ENCODE measurements at regions not wholly inside any gene's neighbourhood (a gene's known extent, or its start where the extent isn't known, plus 50 kb on each side); places are given as distances from the start of the nearest gene placed in this dataset.

DNA sequence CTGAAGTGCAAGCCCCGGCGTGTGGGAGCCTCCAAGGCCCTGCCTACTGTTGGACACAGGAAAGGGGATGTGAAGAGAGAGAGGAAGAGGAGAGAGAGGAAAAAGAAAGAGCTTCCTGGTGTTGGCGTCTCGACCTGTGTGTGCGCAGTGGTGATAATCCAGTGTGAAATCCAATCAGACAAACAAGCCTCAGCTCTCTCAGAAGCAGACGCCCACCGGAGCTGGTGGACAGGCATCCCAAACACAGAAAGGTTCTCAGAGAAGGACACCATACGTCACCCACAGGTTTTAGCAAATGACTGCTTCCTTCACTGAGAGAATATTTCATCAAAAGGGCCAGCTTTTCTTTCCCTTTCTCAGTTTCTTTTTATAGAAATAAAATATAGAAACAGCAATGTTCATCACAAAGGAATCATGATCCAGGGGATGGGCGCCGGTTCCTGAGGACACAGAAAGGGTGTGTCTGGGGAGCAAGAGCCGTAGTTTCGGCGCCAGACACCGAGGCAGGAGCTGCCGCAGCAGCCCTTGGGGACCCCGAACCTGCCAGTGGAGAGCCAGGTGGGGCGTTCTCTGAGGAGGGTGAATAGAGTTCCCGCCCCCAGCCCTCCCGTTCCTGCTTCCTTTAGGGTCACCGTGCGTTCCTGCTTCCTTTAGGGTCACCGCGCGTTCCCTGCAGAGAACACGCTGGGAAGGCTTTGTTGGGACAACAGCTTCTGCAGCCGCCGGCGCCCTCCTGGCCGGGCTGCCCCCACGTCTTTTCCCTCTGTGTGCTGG, 145.8 kb upstream of the SOX1 start (continued):
- no peak for TF ChIP-seq RBBP5 (IDR thresholded peaks at IDR 0.05; ENCODE audit: borderline replicate concordance, low read depth, low read length)
- TF ChIP-seq, protein P1, sequence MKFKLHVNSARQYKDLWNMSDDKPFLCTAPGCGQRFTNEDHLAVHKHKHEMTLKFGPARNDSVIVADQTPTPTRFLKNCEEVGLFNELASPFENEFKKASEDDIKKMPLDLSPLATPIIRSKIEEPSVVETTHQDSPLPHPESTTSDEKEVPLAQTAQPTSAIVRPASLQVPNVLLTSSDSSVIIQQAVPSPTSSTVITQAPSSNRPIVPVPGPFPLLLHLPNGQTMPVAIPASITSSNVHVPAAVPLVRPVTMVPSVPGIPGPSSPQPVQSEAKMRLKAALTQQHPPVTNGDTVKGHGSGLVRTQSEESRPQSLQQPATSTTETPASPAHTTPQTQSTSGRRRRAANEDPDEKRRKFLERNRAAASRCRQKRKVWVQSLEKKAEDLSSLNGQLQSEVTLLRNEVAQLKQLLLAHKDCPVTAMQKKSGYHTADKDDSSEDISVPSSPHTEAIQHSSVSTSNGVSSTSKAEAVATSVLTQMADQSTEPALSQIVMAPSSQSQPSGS (IDR thresholded peaks at IDR 0.05; ENCODE audit: low read length): no peak
- no peak for TF ChIP-seq KDM4A (IDR thresholded peaks at IDR 0.05; ENCODE audit: low read depth, low read length, severe bottlenecking)
- no peak for TF ChIP-seq SIN3A (conservative IDR thresholded peaks at IDR 0.05 in 1 of 2, IDR thresholded peaks at IDR 0.05 in 1 of 2; ENCODE audit: low read depth in 1 of 2, low read length in 2 of 2)
